GM12874 (cell line): ENCODE measurements at regions not wholly inside any gene's neighbourhood (a gene's known extent, or its start where the extent isn't known, plus 50 kb on each side); places are given as distances from the start of the nearest gene placed in this dataset.

Experiments
- TF ChIP-seq, protein P1 (sequence below): IDR thresholded peaks from 2 replicates; pipeline ENCODE4 v1.5.1; 2011; ENCODE audit warnings: low read depth, mild to moderate bottlenecking, control low read depth, low read length, moderate library complexity; ENCODE audit not compliant: insufficient read depth

DNA sequence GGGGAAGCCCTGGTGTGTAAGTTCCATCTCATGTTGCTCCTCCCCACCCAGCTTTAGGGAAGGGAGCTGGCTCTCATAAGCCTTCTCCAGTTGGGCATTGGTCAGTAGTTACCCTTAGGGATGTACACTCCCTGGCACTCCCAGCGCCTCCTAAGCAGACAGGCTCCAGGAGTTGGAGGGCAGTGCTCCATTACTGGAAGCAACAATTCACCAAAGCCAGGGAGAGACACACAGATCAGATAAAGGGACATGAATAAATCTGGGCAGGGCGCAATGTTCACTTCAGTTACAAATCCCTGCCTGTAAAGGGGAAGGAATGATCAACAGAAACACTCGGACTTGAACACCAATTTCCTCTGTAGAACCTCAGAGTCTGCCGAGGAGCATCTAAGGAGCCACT lies 169.1 kb upstream of the CTNNB1 start:
- TF ChIP-seq, protein P1, sequence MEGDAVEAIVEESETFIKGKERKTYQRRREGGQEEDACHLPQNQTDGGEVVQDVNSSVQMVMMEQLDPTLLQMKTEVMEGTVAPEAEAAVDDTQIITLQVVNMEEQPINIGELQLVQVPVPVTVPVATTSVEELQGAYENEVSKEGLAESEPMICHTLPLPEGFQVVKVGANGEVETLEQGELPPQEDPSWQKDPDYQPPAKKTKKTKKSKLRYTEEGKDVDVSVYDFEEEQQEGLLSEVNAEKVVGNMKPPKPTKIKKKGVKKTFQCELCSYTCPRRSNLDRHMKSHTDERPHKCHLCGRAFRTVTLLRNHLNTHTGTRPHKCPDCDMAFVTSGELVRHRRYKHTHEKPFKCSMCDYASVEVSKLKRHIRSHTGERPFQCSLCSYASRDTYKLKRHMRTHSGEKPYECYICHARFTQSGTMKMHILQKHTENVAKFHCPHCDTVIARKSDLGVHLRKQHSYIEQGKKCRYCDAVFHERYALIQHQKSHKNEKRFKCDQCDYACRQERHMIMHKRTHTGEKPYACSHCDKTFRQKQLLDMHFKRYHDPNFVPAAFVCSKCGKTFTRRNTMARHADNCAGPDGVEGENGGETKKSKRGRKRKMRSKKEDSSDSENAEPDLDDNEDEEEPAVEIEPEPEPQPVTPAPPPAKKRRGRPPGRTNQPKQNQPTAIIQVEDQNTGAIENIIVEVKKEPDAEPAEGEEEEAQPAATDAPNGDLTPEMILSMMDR = no peak

DNA sequence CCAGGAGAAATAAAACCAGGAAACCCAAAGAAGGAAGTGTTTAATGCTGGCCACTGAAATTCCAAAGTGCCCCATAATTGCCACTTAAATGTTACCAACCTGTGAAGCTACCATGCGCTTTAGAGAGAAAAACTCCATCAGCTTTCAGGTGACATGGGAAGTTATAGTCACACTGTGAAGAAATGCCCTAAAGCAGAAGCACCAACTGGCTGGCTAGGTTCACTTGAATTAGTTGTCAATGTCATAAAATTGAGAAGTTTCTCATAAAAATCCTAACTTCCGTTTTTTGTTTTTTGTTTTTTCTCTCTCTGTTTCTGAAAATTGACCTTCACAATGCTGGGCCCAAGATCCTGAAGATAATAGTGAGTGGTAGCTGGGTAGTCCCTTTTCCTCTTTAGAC lies 167.9 kb upstream of the CTNNB1 start:
- TF ChIP-seq, protein P1 = no peak

- TF ChIP-seq, protein P1 = no peak
Measured at GRCh38 chr3:41033956-41034519, 165.3 kb upstream of the CTNNB1 start.

DNA sequence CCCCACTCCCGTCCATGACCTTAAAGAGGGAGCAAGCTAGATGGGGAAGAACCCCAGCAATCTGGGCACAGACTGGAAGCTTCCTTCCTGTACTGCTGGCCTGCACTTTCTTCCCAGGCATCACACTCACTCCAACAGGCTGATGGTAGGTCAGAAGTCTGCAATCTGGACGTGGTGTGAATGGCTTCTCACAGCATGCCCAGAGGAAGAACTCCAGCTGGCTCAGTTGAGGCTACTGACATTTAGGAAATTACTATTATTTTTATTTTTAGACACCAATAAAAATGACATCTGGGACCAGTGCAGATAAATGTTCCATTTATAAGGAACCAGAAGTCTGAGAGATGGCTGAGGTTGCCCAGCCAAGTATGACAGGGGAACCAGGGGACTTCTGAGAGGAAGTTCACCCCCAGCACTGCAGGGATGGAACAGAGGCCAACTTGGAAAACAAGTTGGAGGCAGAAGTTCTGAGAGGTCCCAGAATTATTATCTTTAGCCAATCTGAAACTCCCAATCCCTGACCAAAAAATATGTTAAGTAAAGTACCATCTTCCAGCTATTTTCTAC lies 163.8 kb upstream of the CTNNB1 start:
- TF ChIP-seq, protein P1 = no peak

DNA sequence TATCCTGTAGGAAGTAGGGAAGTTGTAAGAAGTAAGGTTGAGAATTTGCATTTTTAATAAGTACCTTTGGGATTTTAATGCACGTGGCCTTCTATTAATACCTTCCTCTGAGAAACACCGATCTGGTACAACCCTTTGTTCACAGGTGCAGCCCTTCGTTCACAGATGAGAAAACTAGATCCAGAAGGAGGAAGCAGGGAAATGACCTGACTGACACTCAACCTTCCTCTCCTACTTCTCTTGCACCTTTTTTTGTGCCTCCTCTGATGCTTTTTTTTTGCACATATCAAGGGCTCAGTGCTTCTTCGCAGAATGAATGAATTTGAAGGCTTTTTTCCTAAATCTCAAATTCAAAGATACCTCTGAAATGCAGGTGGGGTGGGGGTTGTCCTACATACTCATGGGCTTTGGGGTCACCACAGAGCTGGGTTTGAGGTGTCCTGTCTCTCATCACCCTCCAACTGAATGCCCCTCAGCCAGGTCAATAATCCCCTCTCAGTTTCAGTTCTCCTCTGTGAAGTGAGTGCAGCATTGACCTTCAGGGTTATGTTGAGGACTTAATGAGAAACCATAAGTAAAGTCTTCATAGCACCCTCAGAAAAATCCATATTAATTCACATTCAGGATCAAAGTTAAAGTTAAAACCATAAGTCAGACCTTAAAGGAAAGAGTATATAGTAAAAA lies 161.5 kb upstream of the CTNNB1 start:
- TF ChIP-seq, protein P1 = no peak

DNA sequence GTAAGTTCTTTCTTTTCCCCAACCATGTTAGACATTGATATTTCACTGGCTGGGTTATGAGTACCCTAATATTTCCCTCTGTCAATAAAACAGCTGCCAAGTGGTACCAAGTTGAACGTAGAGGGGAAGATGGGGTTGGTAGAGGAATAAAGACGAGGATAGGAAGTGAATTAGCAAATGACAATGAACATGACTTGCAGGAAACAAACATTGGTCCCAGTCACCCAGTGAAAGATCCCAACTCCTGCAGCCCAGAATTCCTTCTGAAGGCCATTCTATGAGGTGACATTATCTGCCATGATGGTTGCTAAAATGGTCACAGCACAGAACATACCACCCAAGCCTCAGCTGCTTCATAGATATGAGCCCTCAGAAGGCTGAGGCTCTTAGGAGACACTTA lies 159.0 kb upstream of the CTNNB1 start:
- TF ChIP-seq, protein P1 = no peak

GRCh38 chr3:41041462-41041861 lies 157.8 kb upstream of the CTNNB1 start:
- TF ChIP-seq, protein P1 = no peak
